Pons (tissue), 1 donor: ENCODE measurements at regions not wholly inside any gene's neighbourhood (a gene's known extent, or its start where the extent isn't known, plus 50 kb on each side); places are given as distances from the start of the nearest gene placed in this dataset.
"Not testable (repeated sequence)": the region's sequence is repeated elsewhere in the genome, so short reads cannot be mapped to it uniquely, and the experiment has no call there.

Experiments
- DNase-seq: peaks from one replicate; pipeline ENCODE4 v3.0.0-alpha.2; 2016; ENCODE audit warnings: low spot score

GRCh38 chr2:129192117-129192516 lies 787.3 kb upstream of the RAB6C start:
- no peak for DNase-seq

- no peak for DNase-seq
These were observed 786.6 kb upstream of the RAB6C start for GRCh38 chr2:129192841-129193253.

GRCh38 chr2:129193961-129194360 lies 785.5 kb upstream of the RAB6C start:
- no peak for DNase-seq

GRCh38 chr2:129199501-129199900 lies 780.0 kb upstream of the RAB6C start:
- peak; percentile 26 for DNase-seq

GRCh38 chr2:129201696-129202095 lies 777.8 kb upstream of the RAB6C start:
- DNase-seq: no peak

- DNase-seq: peak; percentile 84
These were observed 776.1 kb upstream of the RAB6C start for GRCh38 chr2:129203331-129203730.

- DNase-seq: not testable (repeated sequence)
These were observed 774.9 kb upstream of the RAB6C start for GRCh38 chr2:129204581-129204980.

- DNase-seq: no peak
These were observed 774.3 kb upstream of the RAB6C start for GRCh38 chr2:129205176-129205575.

- no peak for DNase-seq
These were observed 773.7 kb upstream of the RAB6C start for GRCh38 chr2:129205766-129206165.

GRCh38 chr2:129212299-129212958 lies 767.0 kb upstream of the RAB6C start:
- DNase-seq: no peak

GRCh38 chr2:129224022-129224421 lies 755.4 kb upstream of the RAB6C start:
- no peak for DNase-seq

GRCh38 chr2:129224486-129224885 lies 755.0 kb upstream of the RAB6C start:
- DNase-seq: no peak

GRCh38 chr2:129229196-129229595 lies 750.3 kb upstream of the RAB6C start:
- DNase-seq: no peak

GRCh38 chr2:129229830-129230441 lies 749.5 kb upstream of the RAB6C start:
- no peak for DNase-seq

- DNase-seq: no peak
These were observed 747.5 kb upstream of the RAB6C start for GRCh38 chr2:129231924-129232323.

GRCh38 chr2:129233166-129233565 lies 746.3 kb upstream of the RAB6C start:
- no peak for DNase-seq

GRCh38 chr2:129233751-129234406 lies 745.6 kb upstream of the RAB6C start:
- DNase-seq: peak; percentile 61

- DNase-seq: no peak
These were observed 742.9 kb upstream of the RAB6C start for GRCh38 chr2:129236601-129237000.

GRCh38 chr2:129237966-129238725 lies 741.3 kb upstream of the RAB6C start:
- no peak for DNase-seq

- no peak for DNase-seq
These were observed 740.3 kb upstream of the RAB6C start for GRCh38 chr2:129239141-129239540.

GRCh38 chr2:129240061-129240460 lies 739.4 kb upstream of the RAB6C start:
- peak; percentile 69 for DNase-seq

- DNase-seq: no peak
These were observed 737.2 kb upstream of the RAB6C start for GRCh38 chr2:129242269-129242668.

GRCh38 chr2:129247751-129248150 lies 731.7 kb upstream of the RAB6C start:
- DNase-seq: no peak
